ENCODE measurements at regions not wholly inside any gene's neighbourhood (a gene's known extent, or its start where the extent isn't known, plus 50 kb on each side); places are given as distances from the start of the nearest gene placed in this dataset.
"Not testable (repeated sequence)": the region's sequence is repeated elsewhere in the genome, so short reads cannot be mapped to it uniquely, and the experiment has no call there.

DNA sequence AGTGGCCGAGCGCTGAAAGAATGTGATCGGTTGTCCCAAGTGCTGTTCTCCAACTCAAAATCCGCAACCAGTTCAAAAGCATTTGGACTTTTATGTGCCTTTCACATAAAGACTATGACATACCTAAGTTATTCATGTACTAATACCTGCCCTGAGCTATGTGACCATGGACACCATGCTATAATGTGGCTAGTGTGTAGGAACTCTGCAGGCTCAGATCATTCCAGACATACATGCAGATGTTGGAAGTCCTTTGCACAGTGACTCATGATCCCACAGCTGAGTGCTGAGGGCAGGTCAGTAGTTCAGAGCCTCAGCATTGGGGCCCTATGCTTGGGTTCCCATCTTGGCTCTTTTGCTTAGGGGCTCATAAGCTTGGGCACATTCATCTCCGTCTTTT lies 95.4 kb downstream of the IGLL1 start:
- TF ChIP-seq TARDBP (IDR thresholded peaks at IDR 0.05) (no peak), FOXA1 (IDR thresholded peaks at IDR 0.05) (no peak), ARNT (IDR thresholded peaks at IDR 0.05) (no peak), HDGF (IDR thresholded peaks at IDR 0.05; ENCODE audit: borderline replicate concordance) (no peak), ELF4 (IDR thresholded peaks at IDR 0.05) (no peak), CTBP1 (IDR thresholded peaks at IDR 0.05; ENCODE audit: borderline replicate concordance) (no peak), L3MBTL2 (conservative IDR thresholded peaks at IDR 0.05) (no peak), BHLHE40 (IDR thresholded peaks at IDR 0.05; ENCODE audit: borderline replicate concordance) (no peak), NFRKB (IDR thresholded peaks at IDR 0.05) (no peak), ZNF384 (IDR thresholded peaks at IDR 0.05) (no peak), FOXK2 (IDR thresholded peaks at IDR 0.05) (no peak), LEF1 (IDR thresholded peaks at IDR 0.05; ENCODE audit: borderline replicate concordance) (no peak), FOXM1 (IDR thresholded peaks at IDR 0.05; ENCODE audit: borderline replicate concordance) (no peak)
- TF ChIP-seq, protein P1, sequence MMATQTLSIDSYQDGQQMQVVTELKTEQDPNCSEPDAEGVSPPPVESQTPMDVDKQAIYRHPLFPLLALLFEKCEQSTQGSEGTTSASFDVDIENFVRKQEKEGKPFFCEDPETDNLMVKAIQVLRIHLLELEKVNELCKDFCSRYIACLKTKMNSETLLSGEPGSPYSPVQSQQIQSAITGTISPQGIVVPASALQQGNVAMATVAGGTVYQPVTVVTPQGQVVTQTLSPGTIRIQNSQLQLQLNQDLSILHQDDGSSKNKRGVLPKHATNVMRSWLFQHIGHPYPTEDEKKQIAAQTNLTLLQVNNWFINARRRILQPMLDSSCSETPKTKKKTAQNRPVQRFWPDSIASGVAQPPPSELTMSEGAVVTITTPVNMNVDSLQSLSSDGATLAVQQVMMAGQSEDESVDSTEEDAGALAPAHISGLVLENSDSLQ (IDR thresholded peaks at IDR 0.05): no peak
- ChIA-PET POLR2A (interaction anchor here (0.8 kb wide), 1 partner anchor 11 kb away, joined by 3 read pairs; no protein-coding TSS in a partner anchor), CTCF (no interaction called here)
- DNase-seq (ENCODE audit: extremely low spot score): no peak

DNA sequence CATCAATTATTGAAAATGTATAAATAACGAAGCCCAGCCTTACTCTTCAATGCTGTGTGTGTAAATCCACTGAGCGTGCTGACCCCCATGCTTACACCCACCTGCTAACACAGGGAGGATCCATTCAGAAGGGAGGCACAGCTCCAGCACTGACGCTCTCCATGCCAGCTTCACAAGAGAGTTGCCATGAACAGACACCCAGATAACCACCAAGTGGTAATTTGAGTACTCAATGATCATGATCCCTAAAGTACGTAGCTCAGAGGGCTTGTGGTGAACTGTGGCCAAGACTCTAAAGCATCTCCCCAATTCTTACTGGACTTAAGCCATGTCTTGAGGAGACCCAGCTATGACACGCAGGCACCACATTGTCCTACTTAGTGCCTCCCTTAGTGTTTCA lies 98.7 kb downstream of the IGLL1 start:
- no peak for DNase-seq (ENCODE audit: extremely low spot score)
- ChIA-PET POLR2A (no interaction called here), CTCF (no interaction called here)
- TF ChIP-seq ARNT (IDR thresholded peaks at IDR 0.05): no peak
- no peak for TF ChIP-seq TARDBP (IDR thresholded peaks at IDR 0.05)
- TF ChIP-seq HDGF (IDR thresholded peaks at IDR 0.05; ENCODE audit: borderline replicate concordance): no peak
- TF ChIP-seq ZNF384 (IDR thresholded peaks at IDR 0.05): no peak
- no peak for TF ChIP-seq BHLHE40 (IDR thresholded peaks at IDR 0.05; ENCODE audit: borderline replicate concordance)
- TF ChIP-seq FOXA1 (IDR thresholded peaks at IDR 0.05): no peak
- TF ChIP-seq ELF4 (IDR thresholded peaks at IDR 0.05): no peak
- TF ChIP-seq FOXM1 (IDR thresholded peaks at IDR 0.05; ENCODE audit: borderline replicate concordance): no peak
- TF ChIP-seq, protein P1 (IDR thresholded peaks at IDR 0.05): no peak
- no peak for TF ChIP-seq NFRKB (IDR thresholded peaks at IDR 0.05)
- no peak for TF ChIP-seq FOXK2 (IDR thresholded peaks at IDR 0.05)
- TF ChIP-seq SUZ12 (IDR thresholded peaks at IDR 0.05): no peak

DNA sequence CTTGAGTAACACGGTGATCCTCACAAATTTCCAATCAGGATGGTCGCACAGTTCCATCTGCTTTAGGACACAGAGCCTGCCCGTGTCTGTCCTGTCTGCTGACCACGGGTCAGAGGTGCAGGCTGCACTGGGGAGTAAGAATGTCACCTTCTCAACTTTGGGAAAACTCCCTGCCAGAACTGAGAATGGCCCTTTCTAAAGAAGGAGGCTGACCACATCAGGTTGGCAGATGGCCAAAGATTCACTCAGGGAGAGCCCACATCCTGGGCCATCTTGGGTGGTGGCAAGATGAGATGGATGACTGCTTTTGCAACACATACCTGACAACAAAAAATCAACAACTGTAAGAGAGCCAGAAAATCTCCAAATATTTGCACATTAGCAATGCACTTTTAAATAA lies 101.9 kb downstream of the IGLL1 start:
- POLR2A ChIA-PET: no interaction called here
- TF ChIP-seq, protein P1 (IDR thresholded peaks at IDR 0.05): no peak
- no peak for TF ChIP-seq HDGF (IDR thresholded peaks at IDR 0.05; ENCODE audit: borderline replicate concordance)
- TF ChIP-seq TARDBP (IDR thresholded peaks at IDR 0.05): no peak
- TF ChIP-seq SUZ12 (IDR thresholded peaks at IDR 0.05): no peak
- no peak for TF ChIP-seq FOXA1 (IDR thresholded peaks at IDR 0.05)
- TF ChIP-seq NFRKB (IDR thresholded peaks at IDR 0.05): no peak
- no peak for TF ChIP-seq ZNF384 (IDR thresholded peaks at IDR 0.05)
- no peak for TF ChIP-seq FOXK2 (IDR thresholded peaks at IDR 0.05)
- DNase-seq (ENCODE audit: extremely low spot score): no peak
- CTCF ChIA-PET: no interaction called here

DNA sequence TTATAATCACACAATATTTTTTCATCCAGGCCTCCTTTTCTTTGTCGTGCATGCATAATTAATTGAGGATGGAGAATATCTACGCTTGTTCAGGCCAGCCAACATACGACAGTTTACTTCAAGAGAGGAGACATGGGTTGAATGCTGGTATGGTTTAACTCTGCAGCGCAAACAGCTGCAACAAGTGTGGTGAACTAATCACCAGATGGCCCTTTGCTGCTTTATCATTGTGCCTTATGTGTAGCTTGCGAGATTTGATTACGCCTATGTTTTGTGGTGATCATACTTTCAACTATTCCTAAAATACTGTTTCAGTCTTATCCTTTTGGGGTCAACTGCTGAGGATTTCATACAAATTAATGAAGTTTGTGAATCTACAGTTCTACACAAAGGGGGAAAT lies 105.6 kb downstream of the IGLL1 start:
- POLR2A ChIA-PET; DNase-seq (ENCODE audit: extremely low spot score): not testable (repeated sequence)

GRCh38 chr22:23473901-23474300 lies 106.2 kb downstream of the IGLL1 start:
- DNase-seq (ENCODE audit: extremely low spot score): no peak
- CTCF ChIA-PET: no interaction called here

More for the DNA sequence above, 105.6 kb downstream of the IGLL1 start:
- CTCF ChIA-PET: not testable (repeated sequence)

GRCh38 chr22:23472376-23472775 lies 107.7 kb downstream of the IGLL1 start:
- CTCF ChIA-PET: not testable (repeated sequence)

More at GRCh38 chr22:23473901-23474300, 106.2 kb downstream of the IGLL1 start:
- TF ChIP-seq LEF1 (IDR thresholded peaks at IDR 0.05; ENCODE audit: borderline replicate concordance): no peak
- no peak for TF ChIP-seq SP1 (IDR thresholded peaks at IDR 0.05)
- TF ChIP-seq FOXK2 (IDR thresholded peaks at IDR 0.05): no peak
- TF ChIP-seq BHLHE40 (IDR thresholded peaks at IDR 0.05; ENCODE audit: borderline replicate concordance): no peak
- TF ChIP-seq, protein P1 (IDR thresholded peaks at IDR 0.05): no peak
- no peak for TF ChIP-seq SUZ12 (IDR thresholded peaks at IDR 0.05)
- TF ChIP-seq FOXA1 (IDR thresholded peaks at IDR 0.05): no peak
- no peak for TF ChIP-seq TARDBP (IDR thresholded peaks at IDR 0.05)
- no peak for TF ChIP-seq CTBP1 (IDR thresholded peaks at IDR 0.05; ENCODE audit: borderline replicate concordance)
- no peak for TF ChIP-seq FOXM1 (IDR thresholded peaks at IDR 0.05; ENCODE audit: borderline replicate concordance)
- no peak for TF ChIP-seq NFRKB (IDR thresholded peaks at IDR 0.05)
- POLR2A ChIA-PET: interaction anchor here (1.1 kb wide), 1 partner anchor 10 kb away, joined by 3 read pairs; no protein-coding TSS in a partner anchor

GRCh38 chr22:23471698-23472097 lies 108.4 kb downstream of the IGLL1 start:
- ChIA-PET POLR2A (no interaction called here), CTCF (no interaction called here)
- TF ChIP-seq ELF4 (IDR thresholded peaks at IDR 0.05): no peak
- no peak for TF ChIP-seq ARNT (IDR thresholded peaks at IDR 0.05)
- no peak for TF ChIP-seq NFRKB (IDR thresholded peaks at IDR 0.05)
- TF ChIP-seq L3MBTL2 (conservative IDR thresholded peaks at IDR 0.05): no peak
- no peak for TF ChIP-seq TARDBP (IDR thresholded peaks at IDR 0.05)
- no peak for TF ChIP-seq SP1 (IDR thresholded peaks at IDR 0.05)
- TF ChIP-seq HDGF (IDR thresholded peaks at IDR 0.05; ENCODE audit: borderline replicate concordance): no peak
- TF ChIP-seq LEF1 (IDR thresholded peaks at IDR 0.05; ENCODE audit: borderline replicate concordance): no peak
- no peak for TF ChIP-seq FOXK2 (IDR thresholded peaks at IDR 0.05)
- no peak for TF ChIP-seq FOXA1 (IDR thresholded peaks at IDR 0.05)
- no peak for TF ChIP-seq SUZ12 (IDR thresholded peaks at IDR 0.05)
- no peak for TF ChIP-seq ZNF384 (IDR thresholded peaks at IDR 0.05)
- no peak for TF ChIP-seq FOXM1 (IDR thresholded peaks at IDR 0.05; ENCODE audit: borderline replicate concordance)
- TF ChIP-seq BHLHE40 (IDR thresholded peaks at IDR 0.05; ENCODE audit: borderline replicate concordance): no peak
- no peak for TF ChIP-seq CTBP1 (IDR thresholded peaks at IDR 0.05; ENCODE audit: borderline replicate concordance)
- TF ChIP-seq, protein P1 (IDR thresholded peaks at IDR 0.05): no peak
- no peak for DNase-seq (ENCODE audit: extremely low spot score)

More at GRCh38 chr22:23472376-23472775, 107.7 kb downstream of the IGLL1 start:
- DNase-seq (ENCODE audit: extremely low spot score); POLR2A ChIA-PET: not testable (repeated sequence)
